ENCODE measurements at regions not wholly inside any gene's neighbourhood (a gene's known extent, or its start where the extent isn't known, plus 50 kb on each side); places are given as distances from the start of the nearest gene placed in this dataset.

GRCh38 chr16:74031551-74031950, 265.1 kb upstream of the PSMD7 start:
- Histone ChIP-seq H3K9me1 (ENCODE audit: control insufficient read depth, extremely low read depth, insufficient read depth, low read length) (no peaks in the 10 kb centered on the region), H3K79me2 (ENCODE audit: control insufficient read depth, insufficient read depth, low read length) (no peaks in the 10 kb centered on the region), H3K27ac (ENCODE audit: control insufficient read depth, insufficient read depth, low read length) (no peak overlapping the region), H3K27me3 (ENCODE audit: control insufficient read depth, extremely low read depth, insufficient read depth, low read length) (peaks cover 3% of the 10 kb centered on the region), H3K9ac (ENCODE audit: control insufficient read depth, extremely low read depth, insufficient read depth, low read length) (no peak overlapping the region), H3K36me3 (ENCODE audit: control insufficient read depth in 2 of 2, extremely low read depth in 1 of 2, insufficient read depth in 2 of 2, low read length in 2 of 2) (no peaks in the 10 kb centered on the region), H4K20me1 (ENCODE audit: control insufficient read depth, extremely low read depth, insufficient read depth, low read length) (no peaks in the 10 kb centered on the region), H2AFZ (ENCODE audit: control insufficient read depth, low read length) (no peak overlapping the region), H3K9me3 (ENCODE audit: control insufficient read depth, low read depth, low read length) (no peaks in the 10 kb centered on the region), H3K4me2 (ENCODE audit: control insufficient read depth, extremely low read depth, insufficient read depth, low read depth, low read length) (no peak overlapping the region), H3K4me1 (ENCODE audit: control insufficient read depth, extremely low read depth, insufficient read depth, low read length) (no peaks in the 10 kb centered on the region), H3K4me3 (ENCODE audit: control insufficient read depth in 2 of 3, extremely low read depth in 1 of 3, insufficient read depth in 2 of 3, low read depth in 1 of 3, low read length in 3 of 3) (no peak overlapping the region)
- no peak for FAIRE-seq
- TF ChIP-seq EZH2 (IDR thresholded peaks at IDR 0.05; ENCODE audit: low read length) (no peak), CTCF (optimal IDR thresholded peaks at IDR 0.05 in 1 of 3, IDR thresholded peaks at IDR 0.05 in 1 of 3, conservative IDR thresholded peaks at IDR 0.05 in 1 of 3; ENCODE audit: extremely low read depth in 1 of 3, insufficient read depth in 2 of 3, low read length in 3 of 3) (no peak)
- dilution Hi-C loops (cut with MboI; ENCODE audit: extremely low pct_ligation_motif_present, low sequenced_read_pairs) = no loop called here
- DNase-seq (ENCODE audit: low read depth, low spot score) = no peak

- H3K9me1 ChIP-seq (ENCODE audit: control insufficient read depth, extremely low read depth, insufficient read depth, low read length) = no peaks in the 10 kb centered on the region
- no peaks in the 10 kb centered on the region for H3K4me1 ChIP-seq (ENCODE audit: control insufficient read depth, extremely low read depth, insufficient read depth, low read length)
- H3K36me3 ChIP-seq (ENCODE audit: control insufficient read depth in 2 of 2, extremely low read depth in 1 of 2, insufficient read depth in 2 of 2, low read length in 2 of 2) = no peaks in the 10 kb centered on the region
- no peak overlapping the region for H3K4me2 ChIP-seq (ENCODE audit: control insufficient read depth, extremely low read depth, insufficient read depth, low read depth, low read length)
- no peaks in the 10 kb centered on the region for H3K9me3 ChIP-seq (ENCODE audit: control insufficient read depth, low read depth, low read length)
- DNase-seq (ENCODE audit: low read depth, low spot score) (no peak), FAIRE-seq (no peak)
- no peak overlapping the region for H3K4me3 ChIP-seq (ENCODE audit: control insufficient read depth in 2 of 3, extremely low read depth in 1 of 3, insufficient read depth in 2 of 3, low read depth in 1 of 3, low read length in 3 of 3)
- no peak overlapping the region for H2AFZ ChIP-seq (ENCODE audit: control insufficient read depth, low read length)
- no peak overlapping the region for H3K9ac ChIP-seq (ENCODE audit: control insufficient read depth, extremely low read depth, insufficient read depth, low read length)
- no peaks in the 10 kb centered on the region for H4K20me1 ChIP-seq (ENCODE audit: control insufficient read depth, extremely low read depth, insufficient read depth, low read length)
- no peak for TF ChIP-seq CTCF (optimal IDR thresholded peaks at IDR 0.05 in 1 of 3, IDR thresholded peaks at IDR 0.05 in 1 of 3, conservative IDR thresholded peaks at IDR 0.05 in 1 of 3; ENCODE audit: extremely low read depth in 1 of 3, insufficient read depth in 2 of 3, low read length in 3 of 3)
- no peak for TF ChIP-seq EZH2 (IDR thresholded peaks at IDR 0.05; ENCODE audit: low read length)
- dilution Hi-C loops (cut with MboI; ENCODE audit: extremely low pct_ligation_motif_present, low sequenced_read_pairs) = no loop called here
- H3K79me2 ChIP-seq (ENCODE audit: control insufficient read depth, insufficient read depth, low read length) = no peaks in the 10 kb centered on the region
- H3K27me3 ChIP-seq (ENCODE audit: control insufficient read depth, extremely low read depth, insufficient read depth, low read length) = peaks cover 5% of the 10 kb centered on the region
- H3K27ac ChIP-seq (ENCODE audit: control insufficient read depth, insufficient read depth, low read length) = no peak overlapping the region
Observed at GRCh38 chr16:74030000-74030706, 266.5 kb upstream of the PSMD7 start.

Measured in keratinocyte (primary cell).